MM.1S (cell line): ENCODE measurements at regions not wholly inside any gene's neighbourhood (a gene's known extent, or its start where the extent isn't known, plus 50 kb on each side); places are given as distances from the start of the nearest gene placed in this dataset.

Experiments
- DNase-seq: peaks from one replicate; pipeline ENCODE4 v3.0.0-alpha.2; 2015
- H2AFZ ChIP-seq: fragments of 300-600 bp; sonication (generic); 2 replicates; pipeline ENCODE4 v1.6.0; 2016; ENCODE audit warnings: antibody characterized with exemption, low read length
- H3F3A ChIP-seq: fragments of 300-600 bp; sonication (generic); 2 replicates; pipeline ENCODE4 v1.6.1; 2016; ENCODE audit warnings: mild to moderate bottlenecking, antibody characterized with exemption, low read length, moderate library complexity, mixed read lengths; ENCODE audit not compliant: insufficient read depth
- H3K27ac ChIP-seq: fragments of 300-600 bp; sonication (generic); 2 replicates; pipeline ENCODE4 v1.5.1; 2016; ENCODE audit warnings: mild to moderate bottlenecking, low read length
- H3K27me3 ChIP-seq: fragments of 300-600 bp; sonication (generic); replicated peaks from 2 replicates; pipeline ENCODE4 v1.6.0; 2016; ENCODE audit warnings: low read length; ENCODE audit not compliant: insufficient read depth
- H3K36me3 ChIP-seq: fragments of 300-600 bp; sonication (generic); replicated peaks from 2 replicates; pipeline ENCODE4 v1.6.1; 2016; ENCODE audit warnings: mild to moderate bottlenecking, low read length, mixed read lengths; ENCODE audit not compliant: insufficient read depth
- H3K4me1 ChIP-seq: fragments of 300-600 bp; sonication (generic); 2 replicates; pipeline ENCODE4 v1.6.1; 2016; ENCODE audit warnings: low read length, mixed read lengths
- H3K4me2 ChIP-seq: fragments of 300-600 bp; sonication (generic); 2 replicates; pipeline ENCODE4 v1.6.0; 2016; ENCODE audit warnings: low read depth, low read length
- H3K4me3 ChIP-seq: fragments of 300-600 bp; sonication (generic); 2 replicates; pipeline ENCODE4 v1.5.1; 2016; ENCODE audit warnings: low read length, mixed read lengths
- H3K79me2 ChIP-seq: fragments of 300-600 bp; sonication (generic); 2 replicates; pipeline ENCODE4 v1.6.1; 2016; ENCODE audit warnings: mixed run types, low read length, mixed read lengths
- H3K9ac ChIP-seq: fragments of 300-600 bp; sonication (generic); 2 replicates; pipeline ENCODE4 v1.6.1; 2016; ENCODE audit warnings: low read length, mixed read lengths
- H3K9me2 ChIP-seq: fragments of 300-600 bp; sonication (generic); replicated peaks from 2 replicates; pipeline ENCODE4 v1.6.1; 2016; ENCODE audit warnings: mild to moderate bottlenecking, low read length, mixed read lengths; ENCODE audit not compliant: insufficient read depth
- H3K9me3 ChIP-seq: fragments of 300-600 bp; sonication (generic); replicated peaks from 2 replicates; pipeline ENCODE4 v1.6.1; 2016; ENCODE audit warnings: mild to moderate bottlenecking, low read length, mixed read lengths; ENCODE audit not compliant: insufficient read depth
- H4K20me1 ChIP-seq: fragments of 300-600 bp; sonication (generic); 2 replicates; pipeline ENCODE4 v1.6.1; 2016; ENCODE audit warnings: mild to moderate bottlenecking, low read length, moderate library complexity, mixed read lengths; ENCODE audit not compliant: insufficient read depth
- EZH2 ChIP-seq: fragments of 300-600 bp; sonication (generic); optimal IDR thresholded peaks from 2 replicates; pipeline ENCODE3; 2017; ENCODE audit warnings: low read depth, mild to moderate bottlenecking, antibody characterized with exemption, low read length, mixed read lengths
- EZH2phosphoT487 ChIP-seq: fragments of 300-600 bp; sonication (generic); IDR thresholded peaks from 2 replicates; pipeline ENCODE4 v1.6.1; 2018; ENCODE audit warnings: antibody characterized with exemption, low read length
- TF ChIP-seq, protein P1 (sequence below): fragments of 300-600 bp; sonication (generic); IDR thresholded peaks from 2 replicates; pipeline ENCODE4 v1.5.1; 2016; ENCODE audit warnings: antibody characterized with exemption, low read length, mixed read lengths

GRCh38 chr11:97943493-97943892 is 1077.3 kb upstream of the CNTN5 start:
- H3K79me2 ChIP-seq: no peaks in the 10 kb centered on the region
- H4K20me1 ChIP-seq: no peaks in the 10 kb centered on the region
- H3F3A ChIP-seq: no peaks in the 10 kb centered on the region
- H3K9me3 ChIP-seq: no peaks in the 10 kb centered on the region
- H3K4me3 ChIP-seq: no peak overlapping the region
- no peak overlapping the region for H2AFZ ChIP-seq
- no peaks in the 10 kb centered on the region for H3K4me1 ChIP-seq
- H3K9ac ChIP-seq: no peak overlapping the region
- DNase-seq: no peak
- TF ChIP-seq, protein P1, sequence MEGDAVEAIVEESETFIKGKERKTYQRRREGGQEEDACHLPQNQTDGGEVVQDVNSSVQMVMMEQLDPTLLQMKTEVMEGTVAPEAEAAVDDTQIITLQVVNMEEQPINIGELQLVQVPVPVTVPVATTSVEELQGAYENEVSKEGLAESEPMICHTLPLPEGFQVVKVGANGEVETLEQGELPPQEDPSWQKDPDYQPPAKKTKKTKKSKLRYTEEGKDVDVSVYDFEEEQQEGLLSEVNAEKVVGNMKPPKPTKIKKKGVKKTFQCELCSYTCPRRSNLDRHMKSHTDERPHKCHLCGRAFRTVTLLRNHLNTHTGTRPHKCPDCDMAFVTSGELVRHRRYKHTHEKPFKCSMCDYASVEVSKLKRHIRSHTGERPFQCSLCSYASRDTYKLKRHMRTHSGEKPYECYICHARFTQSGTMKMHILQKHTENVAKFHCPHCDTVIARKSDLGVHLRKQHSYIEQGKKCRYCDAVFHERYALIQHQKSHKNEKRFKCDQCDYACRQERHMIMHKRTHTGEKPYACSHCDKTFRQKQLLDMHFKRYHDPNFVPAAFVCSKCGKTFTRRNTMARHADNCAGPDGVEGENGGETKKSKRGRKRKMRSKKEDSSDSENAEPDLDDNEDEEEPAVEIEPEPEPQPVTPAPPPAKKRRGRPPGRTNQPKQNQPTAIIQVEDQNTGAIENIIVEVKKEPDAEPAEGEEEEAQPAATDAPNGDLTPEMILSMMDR: no peak
- no peak for TF ChIP-seq EZH2phosphoT487
- no peak for TF ChIP-seq EZH2
- H3K36me3 ChIP-seq: no peaks in the 10 kb centered on the region
- H3K4me2 ChIP-seq: no peak overlapping the region
- H3K9me2 ChIP-seq: no peaks in the 10 kb centered on the region
- H3K27me3 ChIP-seq: no peaks in the 10 kb centered on the region
- H3K27ac ChIP-seq: no peak overlapping the region

DNA sequence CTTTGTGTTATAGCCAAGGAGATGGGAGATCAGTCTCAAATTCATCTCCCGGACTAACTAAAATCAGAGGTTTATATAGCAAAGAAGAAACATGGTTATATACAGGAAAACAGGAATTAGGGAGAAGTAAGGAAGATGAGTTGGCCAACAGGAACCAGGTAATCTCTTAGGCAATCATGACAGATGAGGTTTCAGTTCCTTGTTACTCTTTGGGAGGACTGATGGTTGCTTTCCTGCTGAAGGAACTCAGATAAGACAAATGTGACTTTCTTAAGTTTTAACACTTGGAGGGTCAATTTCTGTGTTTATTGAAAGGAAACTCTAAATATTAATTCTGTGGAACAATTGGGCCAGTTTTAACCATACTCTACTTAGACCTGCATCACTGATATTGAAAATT is 1072.0 kb upstream of the CNTN5 start:
- no peaks in the 10 kb centered on the region for H3K4me1 ChIP-seq
- H3K27me3 ChIP-seq: no peaks in the 10 kb centered on the region
- DNase-seq: no peak
- no peaks in the 10 kb centered on the region for H3F3A ChIP-seq
- H3K4me2 ChIP-seq: no peak overlapping the region
- no peaks in the 10 kb centered on the region for H3K36me3 ChIP-seq
- H3K9me2 ChIP-seq: no peaks in the 10 kb centered on the region
- TF ChIP-seq, protein P1: no peak
- TF ChIP-seq EZH2phosphoT487 (no peak), EZH2 (no peak)
- H3K4me3 ChIP-seq: no peak overlapping the region
- H3K9me3 ChIP-seq: no peaks in the 10 kb centered on the region
- H3K27ac ChIP-seq: no peak overlapping the region
- no peak overlapping the region for H2AFZ ChIP-seq
- no peaks in the 10 kb centered on the region for H4K20me1 ChIP-seq
- no peak overlapping the region for H3K9ac ChIP-seq
- no peaks in the 10 kb centered on the region for H3K79me2 ChIP-seq

- Histone ChIP-seq H3F3A (no peaks in the 10 kb centered on the region), H3K27ac (no peak overlapping the region), H3K36me3 (no peaks in the 10 kb centered on the region), H2AFZ (no peak overlapping the region), H3K4me3 (no peak overlapping the region), H3K9ac (no peak overlapping the region), H3K27me3 (no peaks in the 10 kb centered on the region), H3K79me2 (no peaks in the 10 kb centered on the region), H3K4me2 (no peak overlapping the region), H4K20me1 (no peaks in the 10 kb centered on the region), H3K4me1 (no peaks in the 10 kb centered on the region), H3K9me3 (no peaks in the 10 kb centered on the region), H3K9me2 (no peaks in the 10 kb centered on the region)
- DNase-seq: no peak
- TF ChIP-seq EZH2 (no peak), EZH2phosphoT487 (no peak)
- TF ChIP-seq, protein P1: no peak
Observed at GRCh38 chr11:97955595-97955994, 1065.2 kb upstream of the CNTN5 start.
